D721Med (cell line): ENCODE measurements at regions not wholly inside any gene's neighbourhood (a gene's known extent, or its start where the extent isn't known, plus 50 kb on each side); places are given as distances from the start of the nearest gene placed in this dataset.

Experiments used
- DNase-seq: peaks from one replicate; pipeline ENCODE4 v3.0.0; 2011; ENCODE audit warnings: low spot score; ENCODE audit not compliant: insufficient read length
- FAIRE-seq: peaks from 2 replicates; lab custom pipeline; 2011; peaks lifted over from hg19 to GRCh38; lab: Jason Lieb, UNC
- CTCF ChIP-seq: IDR thresholded peaks from 2 replicates; pipeline ENCODE4 v1.5.1; 2012; ENCODE audit warnings: mild to moderate bottlenecking, control low read depth; ENCODE audit not compliant: insufficient read depth; ENCODE audit errors: missing control alignments

GRCh38 chr5:104739905-104740304 lies 1177.3 kb upstream of the NUDT12 start:
- TF ChIP-seq CTCF = no peak
- no peak for DNase-seq
- no peak for FAIRE-seq

GRCh38 chr5:104739503-104739902 lies 1176.9 kb upstream of the NUDT12 start:
- FAIRE-seq = no peak
- no peak for TF ChIP-seq CTCF
- DNase-seq = no peak

- DNase-seq = no peak
- no peak for FAIRE-seq
- no peak for TF ChIP-seq CTCF
These were observed 1173.5 kb upstream of the NUDT12 start for GRCh38 chr5:104736073-104736472.

- DNase-seq (no peak), FAIRE-seq (no peak)
- TF ChIP-seq CTCF = no peak
These were observed 1171.5 kb upstream of the NUDT12 start for GRCh38 chr5:104734046-104734445.

GRCh38 chr5:104733063-104733669 lies 1170.6 kb upstream of the NUDT12 start:
- TF ChIP-seq CTCF = no peak
- DNase-seq = no peak
- no peak for FAIRE-seq

- FAIRE-seq = no peak
- DNase-seq = no peak
- TF ChIP-seq CTCF = no peak
These were observed 1168.7 kb upstream of the NUDT12 start for GRCh38 chr5:104731331-104731730.

- FAIRE-seq = no peak
- TF ChIP-seq CTCF = no peak
- no peak for DNase-seq
These were observed 1145.4 kb upstream of the NUDT12 start for GRCh38 chr5:104708027-104708426.
